ENCODE measurements at regions not wholly inside any gene's neighbourhood (a gene's known extent, or its start where the extent isn't known, plus 50 kb on each side); places are given as distances from the start of the nearest gene placed in this dataset.
"Not testable (repeated sequence)": the region's sequence is repeated elsewhere in the genome, so short reads cannot be mapped to it uniquely, and the experiment has no call there.

DNA sequence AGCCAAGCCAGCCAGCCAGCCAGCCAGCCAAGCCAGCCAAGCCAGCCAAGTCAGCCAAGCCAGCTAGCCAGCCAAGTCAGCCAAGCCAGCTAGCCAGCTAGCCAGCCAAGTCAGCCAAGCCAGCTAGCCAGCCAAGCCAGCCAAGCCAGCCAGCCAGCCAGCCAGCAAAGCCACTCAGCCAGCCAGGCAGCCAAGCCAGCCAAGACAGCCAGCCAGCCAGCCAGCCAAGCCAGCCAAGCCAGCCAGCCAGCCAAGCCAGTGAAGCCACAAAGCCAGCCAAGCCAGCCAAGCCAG, 1605.0 kb downstream of the RPIA start:
- not testable (repeated sequence) for H3K36me3 Mint-ChIP-seq (ENCODE audit: low read depth); H3K9me3 ChIP-seq (ENCODE audit: control insufficient read depth, low read length); H3K27ac ChIP-seq (ENCODE audit: low read depth, low read length); H3K4me3 Mint-ChIP-seq; H3K9ac ChIP-seq (ENCODE audit: extremely low read depth, low read length, poor library complexity, severe bottlenecking); H3K4me3 ChIP-seq (ENCODE audit: low read length); H3K36me3 ChIP-seq (ENCODE audit: control insufficient read depth, insufficient read depth, low read length); H3K4me1 ChIP-seq (ENCODE audit: control insufficient read depth, insufficient read depth, low read length); H3K4me1 Mint-ChIP-seq; H3K27me3 ChIP-seq (ENCODE audit: control insufficient read depth, insufficient read depth, low read length, poor library complexity, severe bottlenecking); H3K27me3 Mint-ChIP-seq (ENCODE audit: insufficient read depth); H3K27ac Mint-ChIP-seq; DNase-seq
- H3K9me3 Mint-ChIP-seq = peaks cover 22% of the 10 kb centered on the region

GRCh38 chr2:90297701-90298100, 1606.2 kb downstream of the RPIA start:
- not testable (repeated sequence) for H3K27me3 Mint-ChIP-seq (ENCODE audit: insufficient read depth); H3K4me3 Mint-ChIP-seq; H3K4me1 Mint-ChIP-seq; H3K36me3 ChIP-seq (ENCODE audit: control insufficient read depth, insufficient read depth, low read length); H3K27ac ChIP-seq (ENCODE audit: low read depth, low read length); H3K4me1 ChIP-seq (ENCODE audit: control insufficient read depth, insufficient read depth, low read length); H3K27me3 ChIP-seq (ENCODE audit: control insufficient read depth, insufficient read depth, low read length, poor library complexity, severe bottlenecking); H3K27ac Mint-ChIP-seq; H3K9me3 ChIP-seq (ENCODE audit: control insufficient read depth, low read length); DNase-seq; H3K9ac ChIP-seq (ENCODE audit: extremely low read depth, low read length, poor library complexity, severe bottlenecking); H3K36me3 Mint-ChIP-seq (ENCODE audit: low read depth); H3K4me3 ChIP-seq (ENCODE audit: low read length)
- 67 to 73% methylated on average over 1 to 2 of the region's 2 CpGs for WGBS, 2 experiments (ENCODE audit: insufficient coverage in 1 of 2, insufficient read length in 1 of 2)
- peaks cover 22% of the 10 kb centered on the region for H3K9me3 Mint-ChIP-seq

GRCh38 chr2:90298126-90298755, 1606.8 kb downstream of the RPIA start:
- not testable (repeated sequence) for H3K4me1 Mint-ChIP-seq; H3K36me3 ChIP-seq (ENCODE audit: control insufficient read depth, insufficient read depth, low read length); H3K36me3 Mint-ChIP-seq (ENCODE audit: low read depth); H3K27me3 ChIP-seq (ENCODE audit: control insufficient read depth, insufficient read depth, low read length, poor library complexity, severe bottlenecking); DNase-seq; H3K27me3 Mint-ChIP-seq (ENCODE audit: insufficient read depth); H3K27ac ChIP-seq (ENCODE audit: low read depth, low read length); H3K27ac Mint-ChIP-seq; H3K4me1 ChIP-seq (ENCODE audit: control insufficient read depth, insufficient read depth, low read length); H3K9me3 ChIP-seq (ENCODE audit: control insufficient read depth, low read length); H3K9ac ChIP-seq (ENCODE audit: extremely low read depth, low read length, poor library complexity, severe bottlenecking); H3K4me3 ChIP-seq (ENCODE audit: low read length); H3K4me3 Mint-ChIP-seq
- peaks cover 22% of the 10 kb centered on the region for H3K9me3 Mint-ChIP-seq
- 89% methylated on average over 1 of the region's 1 CpG; no CpG with 5 or more reads in 1 of the 2 experiments for WGBS, 2 experiments (ENCODE audit: insufficient coverage in 1 of 2, insufficient read length in 1 of 2)

- H3K4me3 Mint-ChIP-seq; H3K27me3 ChIP-seq (ENCODE audit: control insufficient read depth, insufficient read depth, low read length, poor library complexity, severe bottlenecking); H3K27ac ChIP-seq (ENCODE audit: low read depth, low read length); H3K4me1 Mint-ChIP-seq; H3K9ac ChIP-seq (ENCODE audit: extremely low read depth, low read length, poor library complexity, severe bottlenecking); H3K9me3 ChIP-seq (ENCODE audit: control insufficient read depth, low read length); H3K27me3 Mint-ChIP-seq (ENCODE audit: insufficient read depth); DNase-seq; H3K4me3 ChIP-seq (ENCODE audit: low read length); H3K27ac Mint-ChIP-seq; H3K4me1 ChIP-seq (ENCODE audit: control insufficient read depth, insufficient read depth, low read length); H3K36me3 Mint-ChIP-seq (ENCODE audit: low read depth); H3K36me3 ChIP-seq (ENCODE audit: control insufficient read depth, insufficient read depth, low read length): not testable (repeated sequence)
- H3K9me3 Mint-ChIP-seq = peaks cover 22% of the 10 kb centered on the region
- 85% methylated on average over 2 of the region's 5 CpGs; no CpG with 5 or more reads in 1 of the 2 experiments for WGBS, 2 experiments (ENCODE audit: insufficient coverage in 1 of 2, insufficient read length in 1 of 2)
Observed at GRCh38 chr2:90298983-90299382, 1607.5 kb downstream of the RPIA start.

GRCh38 chr2:90322982-90323381, 1631.5 kb downstream of the RPIA start:
- H3K4me3 ChIP-seq (ENCODE audit: low read length); H3K27ac Mint-ChIP-seq; H3K27ac ChIP-seq (ENCODE audit: low read depth, low read length); H3K9me3 Mint-ChIP-seq; H3K9me3 ChIP-seq (ENCODE audit: control insufficient read depth, low read length); DNase-seq; H3K36me3 ChIP-seq (ENCODE audit: control insufficient read depth, insufficient read depth, low read length); H3K36me3 Mint-ChIP-seq (ENCODE audit: low read depth); H3K4me1 Mint-ChIP-seq; H3K4me1 ChIP-seq (ENCODE audit: control insufficient read depth, insufficient read depth, low read length); H3K9ac ChIP-seq (ENCODE audit: extremely low read depth, low read length, poor library complexity, severe bottlenecking); H3K27me3 ChIP-seq (ENCODE audit: control insufficient read depth, insufficient read depth, low read length, poor library complexity, severe bottlenecking): not testable (repeated sequence)
- WGBS, 2 experiments (ENCODE audit: insufficient coverage in 1 of 2, insufficient read length in 1 of 2) = 53% methylated on average over 28 of the region's 29 CpGs; no CpG with 5 or more reads in 1 of the 2 experiments
- Mint-ChIP-seq H3K27me3 (ENCODE audit: insufficient read depth) (peaks cover 12% of the 10 kb centered on the region), H3K4me3 (peak overlapping the region; percentile 44)

DNA sequence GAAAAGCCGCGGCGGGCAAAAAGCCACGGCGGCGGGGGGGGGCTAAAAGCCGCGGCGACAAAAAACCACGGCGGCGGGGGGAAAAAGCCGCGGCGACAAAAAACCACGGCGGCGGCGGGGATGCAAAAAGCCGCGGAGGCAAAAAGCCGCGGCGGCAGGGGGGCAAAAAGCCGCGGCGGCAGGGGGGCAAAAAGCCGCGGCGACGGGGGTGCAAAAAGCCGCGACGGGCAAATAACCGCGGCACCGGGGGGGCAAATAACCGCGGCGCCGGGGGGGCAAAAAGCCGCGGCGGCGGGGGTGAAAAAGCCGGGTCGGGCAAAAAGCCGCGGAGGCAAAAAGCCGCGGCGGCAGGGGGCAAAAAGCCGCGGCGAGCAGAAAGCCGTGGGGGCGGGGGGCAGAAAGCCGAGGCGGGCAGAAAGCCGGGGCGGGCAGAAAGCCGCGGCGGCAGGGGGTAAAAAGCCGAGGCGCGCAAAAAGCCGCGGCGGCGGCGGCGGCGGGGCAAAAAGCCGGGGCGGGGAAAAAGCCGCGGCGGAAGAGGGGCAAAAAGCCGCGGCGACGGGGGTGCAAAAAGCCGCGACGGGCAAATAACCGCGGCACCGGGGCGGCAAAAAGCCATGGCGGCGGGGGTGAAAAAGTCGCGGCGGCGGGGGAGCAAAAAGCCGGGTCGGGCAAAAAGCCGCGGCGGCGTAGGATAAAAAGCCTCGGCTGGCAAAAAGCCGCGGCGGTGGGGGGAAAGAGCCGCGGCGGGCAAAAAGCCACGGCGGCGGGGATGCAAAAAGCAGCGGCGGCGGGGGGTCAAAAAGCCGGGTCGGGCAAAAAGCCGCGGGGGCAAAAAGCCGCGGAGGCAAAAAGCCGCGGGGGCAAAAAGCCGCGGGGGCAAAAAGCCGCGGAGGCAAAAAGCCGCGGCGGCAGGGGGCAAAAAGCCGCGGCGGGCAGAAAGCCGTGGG, 1632.4 kb downstream of the RPIA start:
- not testable (repeated sequence) for H3K27me3 ChIP-seq (ENCODE audit: control insufficient read depth, insufficient read depth, low read length, poor library complexity, severe bottlenecking); H3K9me3 Mint-ChIP-seq; H3K27ac ChIP-seq (ENCODE audit: low read depth, low read length); H3K4me1 Mint-ChIP-seq; H3K4me1 ChIP-seq (ENCODE audit: control insufficient read depth, insufficient read depth, low read length); H3K36me3 Mint-ChIP-seq (ENCODE audit: low read depth); H3K9me3 ChIP-seq (ENCODE audit: control insufficient read depth, low read length); DNase-seq; H3K27ac Mint-ChIP-seq; H3K36me3 ChIP-seq (ENCODE audit: control insufficient read depth, insufficient read depth, low read length); H3K9ac ChIP-seq (ENCODE audit: extremely low read depth, low read length, poor library complexity, severe bottlenecking); H3K4me3 ChIP-seq (ENCODE audit: low read length)
- Mint-ChIP-seq H3K4me3 (peak overlapping the region; percentile 35), H3K27me3 (ENCODE audit: insufficient read depth) (peaks cover 12% of the 10 kb centered on the region)
- 46% methylated on average over 118 of the region's 134 CpGs; no CpG with 5 or more reads in 1 of the 2 experiments for WGBS, 2 experiments (ENCODE audit: insufficient coverage in 1 of 2, insufficient read length in 1 of 2)

DNA sequence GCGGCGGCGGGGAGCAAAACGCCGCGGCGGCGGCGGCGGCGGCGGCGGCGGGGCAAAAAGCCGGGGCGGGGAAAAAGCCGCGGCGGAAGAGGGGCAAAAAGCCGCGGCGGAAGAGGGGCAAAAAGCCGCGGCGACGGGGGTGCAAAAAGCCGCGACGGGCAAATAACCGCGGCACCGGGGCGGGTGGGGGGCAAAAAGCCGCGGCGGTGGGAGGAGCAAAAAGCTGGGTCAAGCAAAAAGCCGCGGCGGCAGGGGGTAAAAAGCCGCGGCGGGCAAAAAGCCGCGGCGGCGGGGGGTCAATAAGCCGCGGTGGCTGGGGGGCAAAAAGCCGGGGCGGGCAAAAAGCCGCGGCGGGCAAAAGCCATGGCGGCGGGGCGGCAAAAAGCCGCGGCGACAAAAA, 1633.2 kb downstream of the RPIA start:
- not testable (repeated sequence) for H3K27ac ChIP-seq (ENCODE audit: low read depth, low read length); H3K27me3 ChIP-seq (ENCODE audit: control insufficient read depth, insufficient read depth, low read length, poor library complexity, severe bottlenecking); H3K4me1 ChIP-seq (ENCODE audit: control insufficient read depth, insufficient read depth, low read length); H3K9me3 Mint-ChIP-seq; H3K4me1 Mint-ChIP-seq; DNase-seq; H3K9ac ChIP-seq (ENCODE audit: extremely low read depth, low read length, poor library complexity, severe bottlenecking); H3K36me3 Mint-ChIP-seq (ENCODE audit: low read depth); H3K36me3 ChIP-seq (ENCODE audit: control insufficient read depth, insufficient read depth, low read length); H3K4me3 Mint-ChIP-seq; H3K27ac Mint-ChIP-seq; H3K9me3 ChIP-seq (ENCODE audit: control insufficient read depth, low read length); H3K4me3 ChIP-seq (ENCODE audit: low read length)
- WGBS, 2 experiments (ENCODE audit: insufficient coverage in 1 of 2, insufficient read length in 1 of 2) = 48% methylated on average over 51 of the region's 59 CpGs; no CpG with 5 or more reads in 1 of the 2 experiments
- peaks cover 12% of the 10 kb centered on the region for H3K27me3 Mint-ChIP-seq (ENCODE audit: insufficient read depth)
